DND-41 (cell line): ENCODE measurements at regions not wholly inside any gene's neighbourhood (a gene's known extent, or its start where the extent isn't known, plus 50 kb on each side); places are given as distances from the start of the nearest gene placed in this dataset.

Source experiments
- ATAC-seq: fragments of 200-7000 bp; cut with Tn5 transposase; 3 replicates; pipeline ENCODE4 v1.9.1; 2021; ENCODE audit warnings: low read depth; ENCODE audit not compliant: insufficient read depth
- DNase-seq: peaks from one replicate; pipeline ENCODE4 v3.0.0-alpha.2; 2020
- H2AFZ ChIP-seq: 2 replicates; pipeline ENCODE4 v1.6.0; 2012; ENCODE audit warnings: low read depth, low read length
- H3K27ac ChIP-seq: 2 replicates; pipeline ENCODE4 v1.5.1; 2012; ENCODE audit warnings: low read length, inconsistent platforms
- H3K27me3 ChIP-seq: fragments of 200-600 bp; sonication (generic); 2 replicates; pipeline ENCODE4 v1.6.0; 2012; ENCODE audit warnings: low read length, mild to moderate bottlenecking, inconsistent platforms; ENCODE audit not compliant: insufficient read depth, poor library complexity
- H3K36me3 ChIP-seq: 2 replicates; pipeline ENCODE4 v1.5.1; 2012; ENCODE audit warnings: low read length, inconsistent platforms; ENCODE audit not compliant: insufficient read depth
- H3K4me1 ChIP-seq: 2 replicates; pipeline ENCODE4 v1.5.1; 2012; ENCODE audit warnings: mild to moderate bottlenecking, low read length; ENCODE audit not compliant: insufficient read depth
- H3K4me2 ChIP-seq: 2 replicates; pipeline ENCODE4 v1.6.0; 2012; ENCODE audit warnings: mild to moderate bottlenecking, moderate library complexity, low read length, inconsistent platforms; ENCODE audit not compliant: insufficient read depth
- H3K4me3 ChIP-seq, 2 experiments: fragments of 200-600 bp in 1 of 2; shearing (Covaris generic) in 1 of 2; 2 replicates each; pipeline ENCODE4 v1.5.1; 2012 to 2016; ENCODE audit warnings: inconsistent platforms in 2 of 2, low read length in 2 of 2, mild to moderate bottlenecking in 2 of 2, low read depth in 1 of 2, moderate library complexity in 1 of 2
- H3K79me2 ChIP-seq: 2 replicates; pipeline ENCODE4 v1.6.0; 2012; ENCODE audit warnings: low read length, inconsistent platforms; ENCODE audit not compliant: insufficient read depth
- H3K9ac ChIP-seq: 2 replicates; pipeline ENCODE4 v1.6.0; 2012; ENCODE audit warnings: low read depth, mild to moderate bottlenecking, inconsistent platforms, low read length, moderate library complexity
- H3K9me3 ChIP-seq: 2 replicates; pipeline ENCODE4 v1.5.1; 2012; ENCODE audit warnings: low read length, moderate library complexity, mild to moderate bottlenecking, inconsistent platforms; ENCODE audit not compliant: insufficient read depth, severe bottlenecking
- H4K20me1 ChIP-seq: 2 replicates; pipeline ENCODE4 v1.6.0; 2012; ENCODE audit warnings: low read length; ENCODE audit not compliant: insufficient read depth
- EZH2 ChIP-seq: IDR thresholded peaks from 3 replicates; pipeline ENCODE4 v1.6.1; 2012; ENCODE audit warnings: borderline replicate concordance, low read depth, mild to moderate bottlenecking, moderate library complexity, low read length, inconsistent platforms; ENCODE audit not compliant: severe bottlenecking
- TF ChIP-seq, protein P1 (sequence below): IDR thresholded peaks from 2 replicates; pipeline ENCODE4 v1.5.1; 2012; ENCODE audit warnings: borderline replicate concordance, low read length, moderate library complexity, mild to moderate bottlenecking; ENCODE audit not compliant: poor library complexity, severe bottlenecking; ENCODE audit errors: extremely low read depth

DNA sequence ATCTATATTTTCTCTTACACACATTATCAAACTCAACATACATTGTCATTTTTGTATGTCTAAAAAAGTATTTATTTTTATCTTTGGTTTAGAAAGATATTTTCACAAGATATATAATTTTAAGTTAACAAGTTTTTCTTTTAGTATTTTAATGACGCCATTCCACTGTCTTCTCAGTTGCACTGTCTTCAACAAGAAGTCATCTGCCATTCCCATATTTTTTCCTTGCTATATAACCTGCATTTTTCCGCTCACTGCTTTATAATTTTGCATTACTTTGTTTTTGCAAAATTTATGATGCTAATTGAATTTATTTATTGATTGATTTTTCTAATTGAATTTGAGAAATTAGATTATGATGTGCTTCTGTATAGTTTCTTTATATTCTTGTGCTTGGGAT is 357.8 kb upstream of the RNF32 start:
- Histone ChIP-seq H3K9me3 (no peaks in the 10 kb centered on the region), H3K27me3 (peaks cover 4% of the 10 kb centered on the region), H3K9ac (no peak overlapping the region), H3K4me1 (no peaks in the 10 kb centered on the region), H3K4me2 (no peak overlapping the region), H3K36me3 (no peaks in the 10 kb centered on the region), H3K4me3 (no peak overlapping the region), H3K27ac (no peak overlapping the region), H3K79me2 (no peaks in the 10 kb centered on the region), H4K20me1 (no peaks in the 10 kb centered on the region), H2AFZ (no peak overlapping the region)
- TF ChIP-seq EZH2: no peak
- TF ChIP-seq, protein P1, sequence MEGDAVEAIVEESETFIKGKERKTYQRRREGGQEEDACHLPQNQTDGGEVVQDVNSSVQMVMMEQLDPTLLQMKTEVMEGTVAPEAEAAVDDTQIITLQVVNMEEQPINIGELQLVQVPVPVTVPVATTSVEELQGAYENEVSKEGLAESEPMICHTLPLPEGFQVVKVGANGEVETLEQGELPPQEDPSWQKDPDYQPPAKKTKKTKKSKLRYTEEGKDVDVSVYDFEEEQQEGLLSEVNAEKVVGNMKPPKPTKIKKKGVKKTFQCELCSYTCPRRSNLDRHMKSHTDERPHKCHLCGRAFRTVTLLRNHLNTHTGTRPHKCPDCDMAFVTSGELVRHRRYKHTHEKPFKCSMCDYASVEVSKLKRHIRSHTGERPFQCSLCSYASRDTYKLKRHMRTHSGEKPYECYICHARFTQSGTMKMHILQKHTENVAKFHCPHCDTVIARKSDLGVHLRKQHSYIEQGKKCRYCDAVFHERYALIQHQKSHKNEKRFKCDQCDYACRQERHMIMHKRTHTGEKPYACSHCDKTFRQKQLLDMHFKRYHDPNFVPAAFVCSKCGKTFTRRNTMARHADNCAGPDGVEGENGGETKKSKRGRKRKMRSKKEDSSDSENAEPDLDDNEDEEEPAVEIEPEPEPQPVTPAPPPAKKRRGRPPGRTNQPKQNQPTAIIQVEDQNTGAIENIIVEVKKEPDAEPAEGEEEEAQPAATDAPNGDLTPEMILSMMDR: no peak
- ATAC-seq (no peak), DNase-seq (no peak)

GRCh38 chr7:156279635-156280034 is 360.9 kb upstream of the RNF32 start:
- no peak overlapping the region for H3K4me2 ChIP-seq
- no peak overlapping the region for H3K9ac ChIP-seq
- no peak for ATAC-seq
- no peak overlapping the region for H3K4me3 ChIP-seq
- no peak for TF ChIP-seq EZH2
- TF ChIP-seq, protein P1: no peak
- H2AFZ ChIP-seq: no peak overlapping the region
- no peaks in the 10 kb centered on the region for H4K20me1 ChIP-seq
- H3K4me1 ChIP-seq: no peaks in the 10 kb centered on the region
- H3K27me3 ChIP-seq: peaks cover 12% of the 10 kb centered on the region
- no peaks in the 10 kb centered on the region for H3K36me3 ChIP-seq
- H3K27ac ChIP-seq: no peak overlapping the region
- no peaks in the 10 kb centered on the region for H3K9me3 ChIP-seq
- no peak for DNase-seq
- no peaks in the 10 kb centered on the region for H3K79me2 ChIP-seq

GRCh38 chr7:156275292-156275691 is 365.3 kb upstream of the RNF32 start:
- no peak overlapping the region for H2AFZ ChIP-seq
- no peaks in the 10 kb centered on the region for H4K20me1 ChIP-seq
- no peaks in the 10 kb centered on the region for H3K4me1 ChIP-seq
- no peaks in the 10 kb centered on the region for H3K9me3 ChIP-seq
- H3K79me2 ChIP-seq: no peaks in the 10 kb centered on the region
- no peaks in the 10 kb centered on the region for H3K36me3 ChIP-seq
- ATAC-seq (no peak), DNase-seq (no peak)
- H3K27me3 ChIP-seq: peaks cover 7% of the 10 kb centered on the region
- no peak overlapping the region for H3K27ac ChIP-seq
- H3K4me3 ChIP-seq: no peak overlapping the region
- H3K9ac ChIP-seq: no peak overlapping the region
- TF ChIP-seq, protein P1: no peak
- no peak for TF ChIP-seq EZH2
- H3K4me2 ChIP-seq: no peak overlapping the region

DNA sequence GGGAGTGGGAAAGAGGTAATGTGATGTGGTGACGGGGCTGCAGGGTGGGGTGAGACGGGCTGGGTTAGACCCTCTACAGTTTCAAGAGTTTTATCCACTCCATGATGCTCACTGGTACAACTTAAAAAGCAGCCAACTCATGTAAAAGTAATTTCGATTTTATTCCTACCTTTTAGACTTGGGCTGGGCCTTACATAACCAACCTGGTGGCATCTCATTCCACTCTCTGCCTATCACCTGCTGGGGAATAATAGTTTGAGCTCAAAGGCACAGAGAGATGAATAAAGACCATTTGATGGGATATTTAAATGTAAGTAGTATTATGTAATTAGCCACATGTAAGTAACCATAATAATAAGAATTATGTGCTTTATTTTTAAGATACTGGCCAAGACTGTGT is 366.0 kb upstream of the RNF32 start:
- H3K9me3 ChIP-seq: no peaks in the 10 kb centered on the region
- no peak for TF ChIP-seq EZH2
- TF ChIP-seq, protein P1: no peak
- H3K4me3 ChIP-seq: no peak overlapping the region
- no peak overlapping the region for H3K27ac ChIP-seq
- H3K27me3 ChIP-seq: peaks cover 7% of the 10 kb centered on the region
- H3K9ac ChIP-seq: no peak overlapping the region
- no peak overlapping the region for H2AFZ ChIP-seq
- H3K79me2 ChIP-seq: no peaks in the 10 kb centered on the region
- DNase-seq (no peak), ATAC-seq (no peak)
- no peaks in the 10 kb centered on the region for H4K20me1 ChIP-seq
- H3K4me1 ChIP-seq: no peaks in the 10 kb centered on the region
- no peak overlapping the region for H3K4me2 ChIP-seq
- no peaks in the 10 kb centered on the region for H3K36me3 ChIP-seq
